ENCODE measurements at regions not wholly inside any gene's neighbourhood (a gene's known extent, or its start where the extent isn't known, plus 50 kb on each side); places are given as distances from the start of the nearest gene placed in this dataset.

DNA sequence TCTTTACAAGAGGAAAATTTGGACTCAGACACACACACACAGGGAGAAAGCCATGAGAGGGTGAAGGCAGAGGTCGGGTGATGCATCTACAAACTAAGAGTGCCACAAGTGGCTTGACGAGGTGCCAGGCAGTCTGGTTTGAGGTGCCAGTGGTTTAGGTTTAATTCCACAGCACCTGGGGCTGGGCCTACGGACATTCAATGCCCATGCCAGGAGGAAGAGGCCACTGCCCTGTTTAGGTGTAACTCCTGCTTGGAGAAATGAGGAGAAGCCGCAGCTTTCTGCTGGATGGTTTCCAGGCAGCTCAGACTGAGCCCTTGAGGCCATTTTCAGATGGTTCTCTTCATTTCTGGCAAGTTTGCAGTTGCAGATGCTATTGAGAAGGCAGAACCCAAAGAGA lies 83.6 kb downstream of the HTR5A start:
- TF ChIP-seq, protein P1, sequence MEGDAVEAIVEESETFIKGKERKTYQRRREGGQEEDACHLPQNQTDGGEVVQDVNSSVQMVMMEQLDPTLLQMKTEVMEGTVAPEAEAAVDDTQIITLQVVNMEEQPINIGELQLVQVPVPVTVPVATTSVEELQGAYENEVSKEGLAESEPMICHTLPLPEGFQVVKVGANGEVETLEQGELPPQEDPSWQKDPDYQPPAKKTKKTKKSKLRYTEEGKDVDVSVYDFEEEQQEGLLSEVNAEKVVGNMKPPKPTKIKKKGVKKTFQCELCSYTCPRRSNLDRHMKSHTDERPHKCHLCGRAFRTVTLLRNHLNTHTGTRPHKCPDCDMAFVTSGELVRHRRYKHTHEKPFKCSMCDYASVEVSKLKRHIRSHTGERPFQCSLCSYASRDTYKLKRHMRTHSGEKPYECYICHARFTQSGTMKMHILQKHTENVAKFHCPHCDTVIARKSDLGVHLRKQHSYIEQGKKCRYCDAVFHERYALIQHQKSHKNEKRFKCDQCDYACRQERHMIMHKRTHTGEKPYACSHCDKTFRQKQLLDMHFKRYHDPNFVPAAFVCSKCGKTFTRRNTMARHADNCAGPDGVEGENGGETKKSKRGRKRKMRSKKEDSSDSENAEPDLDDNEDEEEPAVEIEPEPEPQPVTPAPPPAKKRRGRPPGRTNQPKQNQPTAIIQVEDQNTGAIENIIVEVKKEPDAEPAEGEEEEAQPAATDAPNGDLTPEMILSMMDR (IDR thresholded peaks at IDR 0.05; ENCODE audit: borderline replicate concordance, extremely low read depth, low read length, poor library complexity, severe bottlenecking), result no peak
- no peak for TF ChIP-seq EZH2 (IDR thresholded peaks at IDR 0.05; ENCODE audit: borderline replicate concordance, low read depth, low read length, severe bottlenecking)
